Adrenal gland (tissue), 5 donors: ENCODE measurements at regions not wholly inside any gene's neighbourhood (a gene's known extent, or its start where the extent isn't known, plus 50 kb on each side); places are given as distances from the start of the nearest gene placed in this dataset.

Experiments used
- CTCF ChIP-seq, 6 experiments: fragments of 450-650 bp in 4 of 6; fragments of 200-600 bp in 2 of 6; sonication (generic) in 1 of 6; IDR thresholded peaks; 1 replicate in 5 of 6; 2 replicates in 1 of 6; pipeline versions ENCODE4 v1.5.1 to v1.8.0; 2016 to 2021; ENCODE audit warnings: antibody characterized with exemption in 6 of 6, mild to moderate bottlenecking in 2 of 6, moderate library complexity in 1 of 6
- POLR2A ChIP-seq, 2 donors: fragments of 450-650 bp; IDR thresholded peaks; one replicate each; pipeline ENCODE4 v1.6.1; 2017; ENCODE audit warnings: antibody characterized with exemption in 2 of 2, mild to moderate bottlenecking in 2 of 2, moderate library complexity in 1 of 2
- donor health status: DM: no; HTN: no; CAD: no.

GRCh38 chr3:87900061-87900460, 158.7 kb downstream of the CGGBP1 start:
- TF ChIP-seq CTCF (IDR thresholded peaks at IDR 0.05) = peak in 2 of 6 experiments; percentile 15 to 21
- TF ChIP-seq POLR2A (IDR thresholded peaks at IDR 0.05) = no peak
